ENCODE measurements at regions not wholly inside any gene's neighbourhood (a gene's known extent, or its start where the extent isn't known, plus 50 kb on each side); places are given as distances from the start of the nearest gene placed in this dataset.

DNA sequence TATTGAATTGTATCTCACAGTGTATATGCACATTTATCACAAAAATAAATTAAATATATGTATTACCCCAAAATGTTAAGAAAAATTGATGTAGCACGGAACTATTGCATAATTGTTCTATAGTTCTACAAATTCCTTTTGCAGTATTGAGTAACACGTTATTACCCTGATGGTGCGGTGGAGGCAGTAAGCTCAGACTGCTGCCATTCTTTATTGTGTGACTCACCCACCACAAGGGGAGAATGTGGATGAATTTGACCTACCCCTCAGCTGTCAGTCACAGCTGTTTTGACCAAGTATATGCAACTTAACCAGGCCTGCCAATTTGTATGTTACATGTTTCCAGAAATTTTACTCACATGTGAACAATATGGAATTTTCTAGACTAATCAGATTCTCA lies 506.6 kb downstream of the SH3BGRL start:
- WGBS, 2 donors, result 58 to 64% methylated on average over 3 of the region's 3 CpGs
- intact Hi-C loops (cut with DNase I), result no loop called here
- TF ChIP-seq, protein P1, sequence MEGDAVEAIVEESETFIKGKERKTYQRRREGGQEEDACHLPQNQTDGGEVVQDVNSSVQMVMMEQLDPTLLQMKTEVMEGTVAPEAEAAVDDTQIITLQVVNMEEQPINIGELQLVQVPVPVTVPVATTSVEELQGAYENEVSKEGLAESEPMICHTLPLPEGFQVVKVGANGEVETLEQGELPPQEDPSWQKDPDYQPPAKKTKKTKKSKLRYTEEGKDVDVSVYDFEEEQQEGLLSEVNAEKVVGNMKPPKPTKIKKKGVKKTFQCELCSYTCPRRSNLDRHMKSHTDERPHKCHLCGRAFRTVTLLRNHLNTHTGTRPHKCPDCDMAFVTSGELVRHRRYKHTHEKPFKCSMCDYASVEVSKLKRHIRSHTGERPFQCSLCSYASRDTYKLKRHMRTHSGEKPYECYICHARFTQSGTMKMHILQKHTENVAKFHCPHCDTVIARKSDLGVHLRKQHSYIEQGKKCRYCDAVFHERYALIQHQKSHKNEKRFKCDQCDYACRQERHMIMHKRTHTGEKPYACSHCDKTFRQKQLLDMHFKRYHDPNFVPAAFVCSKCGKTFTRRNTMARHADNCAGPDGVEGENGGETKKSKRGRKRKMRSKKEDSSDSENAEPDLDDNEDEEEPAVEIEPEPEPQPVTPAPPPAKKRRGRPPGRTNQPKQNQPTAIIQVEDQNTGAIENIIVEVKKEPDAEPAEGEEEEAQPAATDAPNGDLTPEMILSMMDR (IDR thresholded peaks at IDR 0.05), result no peak
- Histone ChIP-seq H3K4me3 (no peak overlapping the region), H3K36me3 (no peaks in the 10 kb centered on the region), H3K27ac (no peak overlapping the region), H3K9me3 (no peaks in the 10 kb centered on the region), H3K27me3 (peaks cover 0 to 6% (median 1%) of the 10 kb centered on the region in 4 donors), H3K4me1 (no peaks in the 10 kb centered on the region)
- ATAC-seq, result no peak
- FAIRE-seq, result no peak
- DNase-seq, result no peak

DNA sequence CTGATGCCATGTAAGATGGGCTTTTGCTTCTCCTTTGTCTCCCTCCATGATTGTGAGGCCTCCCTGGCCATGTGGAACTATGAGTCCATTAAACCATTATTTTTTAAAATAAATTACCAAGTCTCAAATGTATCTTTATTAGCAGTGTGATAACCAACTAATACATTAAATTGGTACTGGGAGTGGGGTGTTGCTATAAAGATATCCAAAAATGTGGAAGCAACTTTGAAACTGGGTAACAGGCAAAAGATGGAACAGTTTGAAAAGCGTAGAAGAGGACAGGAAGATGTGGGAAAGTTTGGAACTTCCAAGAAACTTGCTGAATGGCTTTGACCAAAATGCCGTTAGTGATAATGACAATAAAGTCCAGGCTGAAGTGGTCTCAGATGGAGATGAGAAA lies 526.7 kb downstream of the SH3BGRL start:
- intact Hi-C loops (cut with DNase I), result no loop called here
- H3K4me1 ChIP-seq, result no peaks in the 10 kb centered on the region
- no peak overlapping the region for H3K4me3 ChIP-seq
- ATAC-seq (no peak), DNase-seq (no peak), FAIRE-seq (no peak)
- H3K27ac ChIP-seq, result no peak overlapping the region
- TF ChIP-seq, protein P1 (IDR thresholded peaks at IDR 0.05), result no peak
- no peaks in the 10 kb centered on the region for H3K27me3 ChIP-seq
- peaks cover 0 to 3% (median 0%) of the 10 kb centered on the region in 4 donors for H3K9me3 ChIP-seq
- 45 to 53% methylated on average over 2 of the region's 2 CpGs for WGBS, 2 donors
- no peaks in the 10 kb centered on the region for H3K36me3 ChIP-seq

DNA sequence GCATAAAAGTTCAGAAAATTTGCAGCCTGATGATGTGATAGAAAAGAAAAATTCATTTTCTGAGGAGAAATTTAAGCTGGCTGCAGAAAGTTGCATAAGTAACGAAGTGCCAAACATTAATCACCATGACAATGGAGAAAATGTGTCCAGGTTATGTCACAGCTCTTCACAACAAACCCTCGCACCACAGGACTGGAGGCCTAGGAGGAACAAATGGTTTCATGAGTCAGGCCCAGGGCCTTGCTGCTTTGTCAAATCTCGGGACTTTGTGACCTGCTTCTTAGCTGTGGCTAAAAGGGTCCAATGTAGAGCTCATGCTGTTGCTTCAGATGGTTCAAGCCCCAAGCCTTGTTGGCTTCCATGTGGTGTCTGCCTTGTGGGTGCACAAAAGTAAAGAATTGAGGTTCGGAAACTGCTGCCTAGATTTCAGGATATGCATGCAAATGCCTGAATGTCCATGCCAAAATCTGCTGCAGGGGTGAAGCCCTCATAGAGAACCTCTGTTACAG lies 527.4 kb downstream of the SH3BGRL start:
- DNase-seq, result no peak
- TF ChIP-seq, protein P1 (IDR thresholded peaks at IDR 0.05), result no peak
- Histone ChIP-seq H3K27ac (no peak overlapping the region), H3K4me1 (no peaks in the 10 kb centered on the region), H3K27me3 (no peaks in the 10 kb centered on the region), H3K36me3 (no peaks in the 10 kb centered on the region), H3K4me3 (no peak overlapping the region), H3K9me3 (peaks cover 0 to 3% (median 0%) of the 10 kb centered on the region in 4 donors)
- intact Hi-C loops (cut with DNase I), result no loop called here
- 46 to 55% methylated on average over 4 of the region's 4 CpGs for WGBS, 2 donors
- FAIRE-seq, result no peak
- no peak for ATAC-seq

GRCh38 chrX:81779701-81780100 lies 577.8 kb downstream of the SH3BGRL start:
- intact Hi-C loops (cut with DNase I), result no loop called here
- no peaks in the 10 kb centered on the region for H3K4me1 ChIP-seq
- ATAC-seq (no peak), FAIRE-seq (no peak), DNase-seq (no peak)
- no peaks in the 10 kb centered on the region for H3K9me3 ChIP-seq
- TF ChIP-seq, protein P1 (IDR thresholded peaks at IDR 0.05), result no peak
- no peaks in the 10 kb centered on the region for H3K36me3 ChIP-seq
- H3K4me3 ChIP-seq, result no peak overlapping the region
- WGBS, 2 donors, result 50% methylated on average over 2 of the region's 2 CpGs
- no peaks in the 10 kb centered on the region for H3K27me3 ChIP-seq
- H3K27ac ChIP-seq, result no peak overlapping the region

- H3K4me1 ChIP-seq, result no peaks in the 10 kb centered on the region
- WGBS, 2 donors, result 57 to 67% methylated on average over 1 of the region's 1 CpG
- H3K9me3 ChIP-seq, result no peaks in the 10 kb centered on the region
- DNase-seq (no peak), FAIRE-seq (no peak), ATAC-seq (no peak)
- intact Hi-C loops (cut with DNase I), result no loop called here
- H3K4me3 ChIP-seq, result no peak overlapping the region
- no peaks in the 10 kb centered on the region for H3K27me3 ChIP-seq
- H3K27ac ChIP-seq, result no peak overlapping the region
- TF ChIP-seq, protein P1 (IDR thresholded peaks at IDR 0.05), result no peak
- no peaks in the 10 kb centered on the region for H3K36me3 ChIP-seq
Measured at GRCh38 chrX:81791086-81791485, 589.2 kb downstream of the SH3BGRL start.
